Heart left ventricle (tissue), 16 donors: ENCODE measurements at regions not wholly inside any gene's neighbourhood (a gene's known extent, or its start where the extent isn't known, plus 50 kb on each side); places are given as distances from the start of the nearest gene placed in this dataset.

Source experiments
- ATAC-seq, 4 donors: fragments of 200-7000 bp; cut with Tn5 transposase; one replicate each; pipeline ENCODE4 v1.9.1; 2020 to 2022; ENCODE audit warnings: moderate library complexity in 4 of 4, mild to moderate bottlenecking in 3 of 4, moderate number of reproducible peaks in 1 of 4
- DNase-seq, 5 donors: peaks; one replicate each; pipeline ENCODE4 v3.0.0-alpha.2; 2020
- H3K27ac ChIP-seq, 12 donors: fragments of 200-600 bp; sonication (generic) in 4 of 12; one replicate each; pipeline versions ENCODE4 v1.5.0 to v1.8.0; 2016 to 2022; ENCODE audit warnings: mild to moderate bottlenecking in 2 of 12
- H3K27me3 ChIP-seq, 9 donors: fragments of 200-600 bp; sonication (generic) in 2 of 9; one replicate each; pipeline versions ENCODE4 v1.5.1 to v1.8.0; 2016 to 2022; ENCODE audit warnings: mild to moderate bottlenecking in 3 of 9
- H3K36me3 ChIP-seq, 9 donors: fragments of 200-600 bp; sonication (generic) in 2 of 9; one replicate each; pipeline versions ENCODE4 v1.5.0 to v1.8.0; 2018 to 2022; ENCODE audit warnings: mild to moderate bottlenecking in 2 of 9
- H3K4me1 ChIP-seq, 12 donors: fragments of 200-600 bp; sonication (generic) in 4 of 12; one replicate each; pipeline versions ENCODE4 v1.5.0 to v1.8.0; 2016 to 2022; ENCODE audit warnings: mild to moderate bottlenecking in 3 of 12
- H3K4me3 ChIP-seq, 12 donors: fragments of 200-600 bp; sonication (generic) in 4 of 12; one replicate each; pipeline versions ENCODE4 v1.5.0 to v1.8.0; 2017 to 2022; ENCODE audit warnings: mild to moderate bottlenecking in 9 of 12, moderate library complexity in 4 of 12
- H3K9me3 ChIP-seq, 12 donors: fragments of 200-600 bp; sonication (generic) in 4 of 12; one replicate each; pipeline versions ENCODE4 v1.5.0 to v1.8.0; 2016 to 2022; ENCODE audit warnings: mild to moderate bottlenecking in 1 of 12
- CTCF ChIP-seq, 12 donors: fragments of 200-600 bp; sonication (generic) in 4 of 12; IDR thresholded peaks; one replicate each; pipeline versions ENCODE4 v1.5.0 to v1.8.0; 2018 to 2022; ENCODE audit warnings: antibody characterized with exemption in 12 of 12, mild to moderate bottlenecking in 5 of 12
- POLR2A ChIP-seq, 2 donors: fragments of 450-650 bp; IDR thresholded peaks; one replicate each; pipeline ENCODE4 v1.6.1; 2017; ENCODE audit warnings: antibody characterized with exemption in 2 of 2, mild to moderate bottlenecking in 2 of 2, moderate library complexity in 2 of 2
- WGBS, 4 donors: extraction: QIAGEN DNeasy Blood & Tissue Kit in 2 of 4; methylation state at CpG; one replicate each; pipeline versions ENCODE4 v1.1.5 to v1.1.7; 2013 to 2018; 5-methylcytosine and 5-hydroxymethylcytosine counted together
- intact Hi-C, 10 donors: fragments of 100-400 bp; cut with DNase I; formaldehyde crosslinking; loops; one replicate each; pipeline versions ENCODE4 v1.11.1 to v1.14.2; 2022
- donor health status: ischemic (EF 13 %, LVEDD 7.1; RV severe dilation, severe dysfunction).
- donor health status: healthy with polysubstance abuse.
- donor health status: DM: no; HTN: yes; CAD: no.
- donor health status: DM: no; HTN: no; CAD: no.
- donor health status: ischemic (EF 25% LVEDD 6.9; RV normal size, moderate dysfunction).
- donor health status: ischemic (EF 25% LVEDD 5.7; RV mildly dilated, moderate dysfunction).
- donor health status: healthy.
- donor health status: DM: yes; HTN: yes; CAD: no.
- donor health status: ischemic (EF 35%, LVEDD 5.7; RV mildly dilated, moderate dysfunction).
- donor health status: nonischemic (EF 11% LVEDD 7.7; RV severe dilation, severe dysfunction).
- donor health status: DM: yes; HTN: yes; CAD: no.
- donor health status: PGD.
- donor health status: ischemic (EF 29% LVEDD 5.4; RV normal size, mild dysfunction).
- donor health status: nonischemic (EF 23%, LVEDD 6.1; RV moderate dilation, normal function).

DNA sequence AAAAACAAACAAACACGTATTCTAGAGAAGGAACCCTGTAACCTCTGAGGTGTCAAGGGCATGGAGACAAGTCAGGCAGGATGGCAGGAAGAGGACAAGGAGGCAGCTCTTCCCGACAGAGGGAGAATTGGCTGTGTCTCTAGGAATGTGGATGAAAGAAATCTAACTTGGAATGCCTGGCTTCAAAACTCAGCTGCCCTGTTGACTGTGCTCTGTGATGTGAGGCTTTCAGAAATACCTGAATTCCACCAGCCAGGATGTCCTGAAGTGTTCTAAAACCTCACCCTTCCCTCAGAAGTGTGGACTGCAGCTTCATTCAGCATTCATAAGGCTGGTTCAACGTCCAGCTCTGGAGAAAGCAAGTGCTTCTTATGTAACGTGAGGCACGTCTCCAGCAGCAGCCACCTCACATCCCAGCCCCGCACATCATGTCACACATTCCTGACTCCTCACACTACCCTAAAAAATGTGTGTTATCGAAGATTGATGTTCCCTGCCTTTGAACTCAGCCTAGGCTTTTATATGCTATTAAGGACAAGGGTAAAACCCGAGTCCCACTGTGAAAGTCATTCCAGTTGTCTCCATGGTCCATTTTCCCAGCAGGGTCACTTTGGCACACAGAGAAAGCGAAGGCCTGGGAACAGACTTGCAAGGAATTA, 398.9 kb downstream of the ETS1 start:
- Histone ChIP-seq H3K9me3 (no peaks in the 10 kb centered on the region), H3K4me3 (no peak overlapping the region), H3K4me1 (peaks cover 0 to 6% (median 0%) of the 10 kb centered on the region in 12 donors), H3K27me3 (no peaks in the 10 kb centered on the region), H3K36me3 (no peaks in the 10 kb centered on the region), H3K27ac (no peak overlapping the region)
- no peak for ATAC-seq
- intact Hi-C loops, result no loop called here
- no peak for DNase-seq
- WGBS, 4 donors, result 52 to 61% (median 57%) methylated on average over 9 of the region's 9 CpGs
- TF ChIP-seq POLR2A (IDR thresholded peaks at IDR 0.05), result no peak

DNA sequence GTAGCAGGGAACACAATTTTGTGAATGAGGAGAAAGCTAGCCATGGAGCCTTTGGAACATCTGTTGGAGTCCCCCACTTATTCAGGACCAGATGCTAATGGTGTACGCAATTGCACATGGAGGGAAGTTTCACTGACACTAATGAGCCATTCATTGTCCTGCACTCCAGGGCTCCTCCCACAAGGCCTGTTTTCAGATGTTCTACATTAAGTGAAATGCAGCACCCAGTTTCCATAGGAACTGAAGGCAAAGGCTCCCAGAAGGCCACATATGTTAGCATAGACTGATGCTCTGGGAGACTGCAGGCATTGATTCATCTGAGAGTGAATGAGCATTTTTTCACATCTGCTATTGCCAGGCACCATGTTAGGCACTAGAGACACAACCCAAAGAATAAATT, 399.5 kb downstream of the ETS1 start:
- H3K27ac ChIP-seq, result no peak overlapping the region
- no peak for DNase-seq
- H3K4me1 ChIP-seq, result peaks cover 0 to 6% (median 0%) of the 10 kb centered on the region in 12 donors
- ATAC-seq, result no peak
- WGBS, 4 donors, result 96 to 100% (median 99%) methylated on average over 1 of the region's 1 CpG
- no peaks in the 10 kb centered on the region for H3K36me3 ChIP-seq
- H3K9me3 ChIP-seq, result no peaks in the 10 kb centered on the region
- H3K27me3 ChIP-seq, result no peaks in the 10 kb centered on the region
- no peak for TF ChIP-seq POLR2A (IDR thresholded peaks at IDR 0.05)
- TF ChIP-seq CTCF (IDR thresholded peaks at IDR 0.05), result no peak
- no peak overlapping the region for H3K4me3 ChIP-seq
- intact Hi-C loops, result no loop called here

DNA sequence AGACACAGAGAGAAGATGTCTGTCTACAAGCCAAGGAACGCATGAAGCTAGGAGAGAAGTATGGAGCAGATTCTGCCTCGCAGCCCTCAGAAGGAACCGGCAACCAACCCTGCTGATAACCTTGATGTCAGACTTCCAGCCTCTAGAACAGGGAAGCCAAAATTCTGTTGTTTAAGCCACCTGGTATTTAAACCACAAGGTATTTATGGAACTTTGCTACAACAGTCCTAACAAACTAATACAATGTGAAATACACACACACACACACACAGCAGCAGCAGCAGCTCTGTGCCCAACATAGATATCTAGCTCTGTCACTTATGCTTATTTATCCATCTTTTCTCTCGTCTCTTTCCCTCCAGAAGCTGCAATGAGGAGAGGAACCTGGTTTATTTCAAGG, 400.0 kb downstream of the ETS1 start:
- H3K9me3 ChIP-seq, result no peaks in the 10 kb centered on the region

DNA sequence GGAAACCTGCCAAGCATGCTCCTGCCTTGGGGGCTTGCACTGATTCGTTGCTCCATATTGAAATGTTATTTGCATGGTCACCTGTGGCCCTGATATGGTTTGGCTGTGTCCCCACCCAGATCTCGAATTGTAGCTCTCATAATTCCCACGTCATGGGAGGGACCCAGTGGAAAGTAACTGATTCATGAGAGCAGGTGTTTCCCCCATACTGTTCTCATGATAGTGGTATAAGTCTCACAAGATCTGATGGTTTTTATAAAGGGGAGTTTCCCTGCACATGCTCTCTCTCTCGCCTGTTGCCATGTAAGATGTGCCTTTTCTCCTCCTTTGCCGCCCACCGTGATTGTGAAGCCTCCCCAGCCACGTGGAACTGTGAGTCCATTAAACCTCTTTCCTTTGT, 402.4 kb downstream of the ETS1 start:
- ATAC-seq, result no peak
- 77 to 85% (median 80%) methylated on average over 7 of the region's 7 CpGs for WGBS, 4 donors
- intact Hi-C loops, result no loop called here

More for the DNA sequence above, 400.0 kb downstream of the ETS1 start:
- H3K27me3 ChIP-seq, result no peaks in the 10 kb centered on the region
- peaks cover 0 to 6% (median 0%) of the 10 kb centered on the region in 12 donors for H3K4me1 ChIP-seq
- H3K27ac ChIP-seq, result no peak overlapping the region
- H3K4me3 ChIP-seq, result no peak overlapping the region
- TF ChIP-seq POLR2A (IDR thresholded peaks at IDR 0.05), result no peak
- no peak for TF ChIP-seq CTCF (IDR thresholded peaks at IDR 0.05)
- ATAC-seq, result no peak
- whole genome bisulfite sequencing, 4 donors, result 80 to 94% (median 89%) methylated on average over 4 of the region's 4 CpGs
- H3K36me3 ChIP-seq, result no peaks in the 10 kb centered on the region
- intact Hi-C loops, result no loop called here
- no peak for DNase-seq

More for the DNA sequence above, 402.4 kb downstream of the ETS1 start:
- H3K27me3 ChIP-seq, result no peaks in the 10 kb centered on the region
- H3K9me3 ChIP-seq, result no peaks in the 10 kb centered on the region
- H3K27ac ChIP-seq, result no peak overlapping the region
- H3K4me3 ChIP-seq, result no peak overlapping the region
- DNase-seq, result no peak
- H3K4me1 ChIP-seq, result peaks cover 0 to 12% (median 0%) of the 10 kb centered on the region in 12 donors
- TF ChIP-seq CTCF (IDR thresholded peaks at IDR 0.05) (no peak), POLR2A (IDR thresholded peaks at IDR 0.05) (no peak)
- H3K36me3 ChIP-seq, result no peaks in the 10 kb centered on the region
